SK-N-SH (cell line): ENCODE measurements at regions not wholly inside any gene's neighbourhood (a gene's known extent, or its start where the extent isn't known, plus 50 kb on each side); places are given as distances from the start of the nearest gene placed in this dataset.

Source experiments
- CTCF ChIA-PET: fragments of 300-600, 350-600 bp; formaldehyde crosslinking; extraction: SDS; loops from one replicate; lab custom pipeline; 2021; lab: Yijun Ruan, JAX
- POLR2A ChIA-PET: fragments of 350-600 bp; sonication (Branson Sonifier 250); formaldehyde crosslinking; extraction: SDS; loops from one replicate; lab custom pipeline; 2020; ENCODE audit warnings: antibody characterized with exemption, inconsistent platforms; lab: Yijun Ruan, JAX
- DNase-seq: peaks from one replicate; pipeline ENCODE4 v3.0.0; 2012
- H2AFZ ChIP-seq: fragments of 200-600 bp; sonication (generic); 2 replicates; pipeline ENCODE4 v1.8.1; 2016; ENCODE audit warnings: antibody characterized with exemption, mild to moderate bottlenecking, low read depth
- H3F3A ChIP-seq: fragments of 200-600 bp; sonication (generic); replicated peaks from 2 replicates; pipeline ENCODE3; 2016; ENCODE audit warnings: antibody characterized with exemption, mild to moderate bottlenecking; ENCODE audit not compliant: insufficient read depth
- H3K27ac ChIP-seq, 2 experiments: fragments of 200-500 bp in 1 of 2; fragments of 200-600 bp in 1 of 2; sonication (Bioruptor generic) in 1 of 2; sonication (generic), shearing (Covaris generic) in 1 of 2; 2 replicates each; pipeline versions ENCODE4 v1.5.1 to v1.6.1; 2014 to 2016; ENCODE audit warnings: low read depth in 2 of 2, inconsistent platforms in 1 of 2, low read length in 1 of 2, mild to moderate bottlenecking in 1 of 2, mixed read lengths in 1 of 2
- H3K27me3 ChIP-seq: fragments of 200-600 bp; sonication (generic), shearing (Covaris generic); 2 replicates; pipeline ENCODE4 v1.6.1; 2016; ENCODE audit warnings: mixed run types; ENCODE audit not compliant: insufficient read depth
- H3K36me3 ChIP-seq, 2 experiments: fragments of 200-500 bp in 1 of 2; fragments of 200-600 bp in 1 of 2; sonication (Bioruptor generic) in 1 of 2; sonication (generic) in 1 of 2; replicated peaks in 1 of 2; 2 replicates each; pipeline versions ENCODE3 to v1.5.1; 2014 to 2016; ENCODE audit warnings: low read length in 1 of 2, mild to moderate bottlenecking in 1 of 2; ENCODE audit not compliant: insufficient read depth in 2 of 2, control insufficient read depth in 1 of 2
- H3K4me1 ChIP-seq, 2 experiments: fragments of 200-500 bp in 1 of 2; fragments of 200-600 bp in 1 of 2; sonication (Bioruptor generic) in 1 of 2; sonication (generic), shearing (Covaris generic) in 1 of 2; 2 replicates each; pipeline versions ENCODE4 v1.5.1 to v1.6.1; 2014 to 2016; ENCODE audit warnings: low read depth in 1 of 2, low read length in 1 of 2, mixed run types in 1 of 2; ENCODE audit not compliant: insufficient read depth in 2 of 2, control insufficient read depth in 1 of 2
- H3K4me2 ChIP-seq: fragments of 200-600 bp; sonication (generic), shearing (Covaris generic); 2 replicates; pipeline ENCODE4 v1.6.1; 2017; ENCODE audit warnings: mixed run types
- H3K4me3 ChIP-seq, 2 experiments: fragments of 200-500 bp in 1 of 2; fragments of 200-600 bp in 1 of 2; sonication (Bioruptor generic) in 1 of 2; sonication (generic), shearing (Covaris generic) in 1 of 2; 2 replicates each; pipeline versions ENCODE4 v1.5.1 to v1.8.1; 2014 to 2016; ENCODE audit warnings: low read depth in 2 of 2, inconsistent platforms in 1 of 2, low read length in 1 of 2, mild to moderate bottlenecking in 1 of 2, mixed read lengths in 1 of 2, moderate library complexity in 1 of 2
- H3K79me2 ChIP-seq: fragments of 200-600 bp; sonication (generic); 2 replicates; pipeline ENCODE4 v1.8.1; 2017; ENCODE audit warnings: mild to moderate bottlenecking; ENCODE audit not compliant: insufficient read depth
- H3K9ac ChIP-seq: fragments of 200-600 bp; sonication (generic); 2 replicates; pipeline ENCODE4 v1.6.1; 2017; ENCODE audit warnings: mixed run types
- H3K9me2 ChIP-seq: fragments of 200-600 bp; sonication (generic); 2 replicates; pipeline ENCODE4 v1.6.1; 2017; ENCODE audit warnings: mixed run types
- H3K9me3 ChIP-seq: fragments of 200-600 bp; sonication (generic); 2 replicates; pipeline ENCODE4 v1.6.1; 2017; ENCODE audit warnings: mixed run types, mild to moderate bottlenecking, moderate library complexity
- H4K20me1 ChIP-seq: fragments of 200-600 bp; sonication (generic); 2 replicates; pipeline ENCODE4 v1.6.1; 2017; ENCODE audit warnings: mild to moderate bottlenecking, mixed run types; ENCODE audit not compliant: insufficient read depth
- ELF1 ChIP-seq: IDR thresholded peaks from 2 replicates; pipeline ENCODE4 v1.4.0; 2012
- EP300 ChIP-seq, 2 experiments: IDR thresholded peaks; 2 replicates each; pipeline versions ENCODE4 v1.4.0 to v1.6.1; 2012; ENCODE audit warnings: borderline replicate concordance in 1 of 2, low read depth in 1 of 2, low read length in 1 of 2
- EZH2phosphoT487 ChIP-seq: fragments of 200-600 bp; sonication (generic); IDR thresholded peaks from 2 replicates; pipeline ENCODE4 v1.6.1; 2017; ENCODE audit warnings: low read depth, mixed run types, mild to moderate bottlenecking, antibody characterized with exemption, moderate library complexity, borderline replicate concordance
- FOSL2 ChIP-seq: IDR thresholded peaks from 2 replicates; pipeline ENCODE4 v1.4.0; 2012; ENCODE audit warnings: low read depth, mild to moderate bottlenecking, moderate library complexity, borderline replicate concordance
- GATA2 ChIP-seq: sonication (generic); formaldehyde crosslinking; IDR thresholded peaks from 2 replicates; pipeline ENCODE4 v1.5.0; 2020; ENCODE audit warnings: mild to moderate bottlenecking, missing genetic modification reagents
- IRF3 ChIP-seq: fragments of 150-350 bp; IDR thresholded peaks from 2 replicates; pipeline ENCODE4 v1.6.1; 2016; ENCODE audit warnings: mild to moderate bottlenecking, low read depth, low read length
- JUND ChIP-seq: IDR thresholded peaks from 2 replicates; pipeline ENCODE4 v1.4.0; 2012
- MEF2A ChIP-seq: IDR thresholded peaks from 2 replicates; pipeline ENCODE4 v1.4.0; 2012; ENCODE audit warnings: low read depth, borderline replicate concordance
- MXI1 ChIP-seq: IDR thresholded peaks from 2 replicates; pipeline ENCODE4 v1.6.1; 2012; ENCODE audit warnings: mild to moderate bottlenecking, low read depth, low read length, improper control_type of control experiment
- NFIC ChIP-seq: IDR thresholded peaks from 2 replicates; pipeline ENCODE4 v1.4.0; 2012; ENCODE audit warnings: borderline replicate concordance
- PBX3 ChIP-seq: IDR thresholded peaks from 2 replicates; pipeline ENCODE4; 2012
- RFX5 ChIP-seq: IDR thresholded peaks from 2 replicates; pipeline ENCODE4 v1.6.1; 2012; ENCODE audit warnings: mild to moderate bottlenecking, improper control_type of control experiment, low read length
- SIN3A ChIP-seq: IDR thresholded peaks from 2 replicates; pipeline ENCODE4 v1.6.1; 2012; ENCODE audit warnings: low read depth, mild to moderate bottlenecking, low read length, moderate library complexity, borderline replicate concordance
- TAF1 ChIP-seq: IDR thresholded peaks from 2 replicates; pipeline ENCODE4 v1.6.1; 2012; ENCODE audit warnings: low read depth, mild to moderate bottlenecking, low read length, moderate library complexity, borderline replicate concordance
- TCF12 ChIP-seq: IDR thresholded peaks from 2 replicates; pipeline ENCODE4 v1.4.0; 2012
- USF1 ChIP-seq: IDR thresholded peaks from 2 replicates; pipeline ENCODE4 v1.4.0; 2012; ENCODE audit warnings: low read depth, borderline replicate concordance
- WGBS: methylation state at CpG from one replicate; pipeline ENCODE4 v1.1.6; 2017; ENCODE audit warnings: low lambda C conversion rate; 5-methylcytosine and 5-hydroxymethylcytosine counted together
- TF ChIP-seq, protein P1 (sequence below): fragments of 150-350 bp; IDR thresholded peaks from 2 replicates; pipeline ENCODE4 v1.6.1; 2017; ENCODE audit warnings: antibody characterized with exemption, low read length, low read depth, borderline replicate concordance
- TF ChIP-seq, protein P2 (sequence below): IDR thresholded peaks from 2 replicates; pipeline ENCODE4 v1.4.0; 2012; ENCODE audit warnings: low read depth

- Histone ChIP-seq H3K4me1 (peaks cover 0 to 4% of the 10 kb centered on the region in 2 experiments; a peak in 1 of 4 replicates), H3K9me2 (no peaks in the 10 kb centered on the region), H2AFZ (no peak overlapping the region), H3F3A (peaks cover 7% of the 10 kb centered on the region), H3K9me3 (no peaks in the 10 kb centered on the region), H3K27me3 (no peaks in the 10 kb centered on the region), H3K4me2 (no peak overlapping the region), H3K36me3 (no peaks in the 10 kb centered on the region), H3K4me3 (no peak overlapping the region), H3K9ac (no peak overlapping the region), H3K79me2 (no peaks in the 10 kb centered on the region), H3K27ac (no peak overlapping the region), H4K20me1 (no peaks in the 10 kb centered on the region)
- DNase-seq: no peak
- ChIA-PET POLR2A (no interaction called here), CTCF (interaction anchor here (1.3 to 2.4 kb wide), 5 partner anchors 8 to 325 kb away, joined by 5 to 12 read pairs (median 7); no protein-coding TSS in a partner anchor)
- 77% methylated on average over 3 of the region's 3 CpGs for WGBS
- TF ChIP-seq EP300 (IDR thresholded peaks at IDR 0.05; ENCODE audit: borderline replicate concordance in 1 of 2, low read depth in 1 of 2, low read length in 1 of 2): no peak
- no peak for TF ChIP-seq TAF1
- TF ChIP-seq FOSL2: no peak
- TF ChIP-seq USF1: no peak
- TF ChIP-seq PBX3: no peak
- TF ChIP-seq TCF12: no peak
- TF ChIP-seq MXI1: no peak
These were observed 123.1 kb upstream of the NDUFV2 start for GRCh38 chr18:8979258-8979988.

GRCh38 chr18:8980496-8980895, 122.0 kb upstream of the NDUFV2 start:
- Histone ChIP-seq H3K36me3 (no peaks in the 10 kb centered on the region), H2AFZ (no peak overlapping the region), H3K9me3 (no peaks in the 10 kb centered on the region), H3K4me1 (peaks cover 0 to 4% of the 10 kb centered on the region in 2 experiments; a peak in 1 of 4 replicates), H3K9ac (no peak overlapping the region), H3K9me2 (no peaks in the 10 kb centered on the region), H4K20me1 (no peaks in the 10 kb centered on the region), H3K4me3 (no peak overlapping the region), H3F3A (peaks cover 7% of the 10 kb centered on the region), H3K4me2 (no peak overlapping the region), H3K27ac (no peak overlapping the region), H3K79me2 (no peaks in the 10 kb centered on the region), H3K27me3 (no peaks in the 10 kb centered on the region)
- 99% methylated on average over 6 of the region's 6 CpGs for WGBS
- CTCF ChIA-PET: interaction anchor here (1.8 to 4.3 kb wide), 3 partner anchors 7 to 284 kb away, joined by 6 to 56 read pairs (median 34); no protein-coding TSS in a partner anchor
- POLR2A ChIA-PET: no interaction called here
- no peak for DNase-seq
- TF ChIP-seq, protein P1, sequence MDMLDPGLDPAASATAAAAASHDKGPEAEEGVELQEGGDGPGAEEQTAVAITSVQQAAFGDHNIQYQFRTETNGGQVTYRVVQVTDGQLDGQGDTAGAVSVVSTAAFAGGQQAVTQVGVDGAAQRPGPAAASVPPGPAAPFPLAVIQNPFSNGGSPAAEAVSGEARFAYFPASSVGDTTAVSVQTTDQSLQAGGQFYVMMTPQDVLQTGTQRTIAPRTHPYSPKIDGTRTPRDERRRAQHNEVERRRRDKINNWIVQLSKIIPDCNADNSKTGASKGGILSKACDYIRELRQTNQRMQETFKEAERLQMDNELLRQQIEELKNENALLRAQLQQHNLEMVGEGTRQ: no peak
- no peak for TF ChIP-seq EZH2phosphoT487
- TF ChIP-seq RFX5: no peak
- TF ChIP-seq NFIC: no peak
- no peak for TF ChIP-seq USF1
- no peak for TF ChIP-seq MXI1
- TF ChIP-seq MEF2A: no peak
- no peak for TF ChIP-seq JUND
- TF ChIP-seq, protein P2, sequence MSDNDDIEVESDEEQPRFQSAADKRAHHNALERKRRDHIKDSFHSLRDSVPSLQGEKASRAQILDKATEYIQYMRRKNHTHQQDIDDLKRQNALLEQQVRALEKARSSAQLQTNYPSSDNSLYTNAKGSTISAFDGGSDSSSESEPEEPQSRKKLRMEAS: no peak
- TF ChIP-seq PBX3: no peak
- no peak for TF ChIP-seq SIN3A
- TF ChIP-seq IRF3: no peak
- no peak for TF ChIP-seq ELF1
- TF ChIP-seq GATA2 (CRISPR knock-in tag): no peak
